ENCODE measurements at regions not wholly inside any gene's neighbourhood (a gene's known extent, or its start where the extent isn't known, plus 50 kb on each side); places are given as distances from the start of the nearest gene placed in this dataset.

DNA sequence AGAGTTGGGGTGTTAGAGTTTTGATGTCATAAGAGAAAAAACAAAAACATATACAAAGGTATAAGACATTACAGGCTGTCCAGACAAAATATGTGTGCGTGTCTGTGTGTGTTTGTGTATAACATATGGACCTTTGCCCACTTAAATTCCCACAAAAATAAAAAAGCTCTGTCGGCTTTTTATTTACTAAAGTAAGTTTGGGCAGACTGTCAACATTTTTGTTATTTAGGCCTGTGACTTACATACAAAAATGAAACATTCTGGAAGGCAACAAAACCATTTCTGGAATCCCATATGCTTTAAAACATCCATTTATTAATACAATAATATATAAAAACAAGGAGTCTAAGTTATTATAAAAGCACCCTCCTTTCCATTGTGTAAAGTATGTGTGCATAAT lies 960.1 kb upstream of the FAT3 start:
- no peak overlapping the region for H3K27ac ChIP-seq (replicated peaks in 1 of 4)
- H3K36me3 ChIP-seq = no peaks in the 10 kb centered on the region
- DNase-seq (ENCODE audit: extremely low spot score) = no peak
- 84% methylated on average over 2 of the region's 2 CpGs for WGBS
- H3K27me3 ChIP-seq = no peaks in the 10 kb centered on the region
- H3K9me3 ChIP-seq = no peaks in the 10 kb centered on the region
- intact Hi-C loops (cut with DNase I) = no loop called here
- H3K4me3 ChIP-seq = no peak overlapping the region
- TF ChIP-seq POLR2AphosphoS5 (IDR thresholded peaks at IDR 0.05) = no peak
- H3K4me1 ChIP-seq = no peaks in the 10 kb centered on the region

DNA sequence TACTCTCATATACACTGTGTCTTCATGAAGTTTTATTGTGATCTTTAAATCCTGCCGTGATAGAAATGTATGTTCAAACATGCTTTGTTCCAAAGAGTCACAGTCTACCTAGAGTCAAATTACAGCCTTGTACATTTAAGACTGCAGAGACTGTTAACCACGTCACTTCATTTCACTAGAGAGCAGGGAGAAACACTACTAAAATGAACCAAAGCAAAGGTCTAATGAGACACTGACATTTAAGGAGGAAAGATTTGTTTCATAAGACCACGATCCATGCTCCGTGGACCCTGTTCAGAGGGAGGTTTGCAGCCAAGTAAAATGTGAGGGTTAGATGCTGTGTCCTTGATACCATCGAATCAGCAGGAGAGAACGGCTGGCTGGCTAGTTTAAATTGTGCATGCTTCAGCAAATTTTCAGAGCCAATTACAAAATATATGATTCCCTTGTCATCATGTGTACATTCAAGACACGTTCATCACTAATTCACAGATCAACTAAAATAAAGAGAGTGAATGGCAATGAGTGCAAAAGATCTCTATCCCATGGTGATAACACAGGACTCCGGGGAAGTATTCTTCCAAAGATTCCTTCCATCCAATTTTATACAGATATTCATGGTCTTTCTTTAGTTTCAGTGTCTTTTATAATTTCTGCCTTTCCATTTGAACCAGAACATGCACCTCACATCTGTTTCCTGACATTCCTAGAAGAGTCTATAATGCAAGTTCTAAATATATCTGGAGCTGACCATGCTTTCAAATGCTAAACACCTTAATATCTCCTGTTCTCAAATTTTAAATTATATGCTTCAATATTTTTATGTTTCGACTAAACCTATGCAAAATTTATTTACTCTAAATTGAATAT lies 960.9 kb upstream of the FAT3 start:
- TF ChIP-seq, protein P1, sequence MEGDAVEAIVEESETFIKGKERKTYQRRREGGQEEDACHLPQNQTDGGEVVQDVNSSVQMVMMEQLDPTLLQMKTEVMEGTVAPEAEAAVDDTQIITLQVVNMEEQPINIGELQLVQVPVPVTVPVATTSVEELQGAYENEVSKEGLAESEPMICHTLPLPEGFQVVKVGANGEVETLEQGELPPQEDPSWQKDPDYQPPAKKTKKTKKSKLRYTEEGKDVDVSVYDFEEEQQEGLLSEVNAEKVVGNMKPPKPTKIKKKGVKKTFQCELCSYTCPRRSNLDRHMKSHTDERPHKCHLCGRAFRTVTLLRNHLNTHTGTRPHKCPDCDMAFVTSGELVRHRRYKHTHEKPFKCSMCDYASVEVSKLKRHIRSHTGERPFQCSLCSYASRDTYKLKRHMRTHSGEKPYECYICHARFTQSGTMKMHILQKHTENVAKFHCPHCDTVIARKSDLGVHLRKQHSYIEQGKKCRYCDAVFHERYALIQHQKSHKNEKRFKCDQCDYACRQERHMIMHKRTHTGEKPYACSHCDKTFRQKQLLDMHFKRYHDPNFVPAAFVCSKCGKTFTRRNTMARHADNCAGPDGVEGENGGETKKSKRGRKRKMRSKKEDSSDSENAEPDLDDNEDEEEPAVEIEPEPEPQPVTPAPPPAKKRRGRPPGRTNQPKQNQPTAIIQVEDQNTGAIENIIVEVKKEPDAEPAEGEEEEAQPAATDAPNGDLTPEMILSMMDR (IDR thresholded peaks at IDR 0.05) = no peak
- no peak for TF ChIP-seq POLR2AphosphoS5 (IDR thresholded peaks at IDR 0.05)
- TF ChIP-seq POLR2A (IDR thresholded peaks at IDR 0.05; ENCODE audit: low read depth) = no peak
- no peak for TF ChIP-seq EP300 (IDR thresholded peaks at IDR 0.05)
- no peak for DNase-seq (ENCODE audit: extremely low spot score)
- WGBS = 76% methylated on average over 9 of the region's 9 CpGs

DNA sequence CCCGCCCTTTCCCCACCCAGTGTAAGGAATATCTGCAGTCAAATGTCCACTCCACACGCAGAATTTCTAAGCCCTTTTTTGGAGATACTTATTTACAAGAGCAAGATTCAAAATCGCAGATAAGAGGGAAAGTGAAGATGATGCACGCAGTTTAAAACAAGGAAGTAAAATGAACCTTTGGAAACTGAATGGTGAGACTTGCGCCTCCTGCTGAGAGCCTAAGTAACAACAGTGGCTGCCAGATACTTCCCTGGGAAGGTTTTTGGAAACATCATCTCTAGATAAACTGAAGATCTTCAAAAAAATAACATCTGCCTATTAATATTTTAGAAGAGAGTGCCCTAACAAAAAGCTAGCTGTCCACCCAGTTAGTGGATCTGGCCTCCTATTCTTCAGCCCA lies 963.1 kb upstream of the FAT3 start:
- no peak overlapping the region for H3K27ac ChIP-seq (replicated peaks in 1 of 4)
- intact Hi-C loops (cut with DNase I) = no loop called here
- H3K4me3 ChIP-seq = no peak overlapping the region
- H3K9me3 ChIP-seq = no peaks in the 10 kb centered on the region
- H3K36me3 ChIP-seq = no peaks in the 10 kb centered on the region
- no peaks in the 10 kb centered on the region for H3K4me1 ChIP-seq
- TF ChIP-seq POLR2A (IDR thresholded peaks at IDR 0.05; ENCODE audit: low read depth) (no peak), EP300 (IDR thresholded peaks at IDR 0.05) (no peak), POLR2AphosphoS5 (IDR thresholded peaks at IDR 0.05) (no peak)
- TF ChIP-seq, protein P1 (IDR thresholded peaks at IDR 0.05) = no peak
- no peaks in the 10 kb centered on the region for H3K27me3 ChIP-seq
- DNase-seq (ENCODE audit: extremely low spot score) = no peak
- WGBS = 79% methylated on average over 5 of the region's 5 CpGs

More for the DNA sequence above, 960.9 kb upstream of the FAT3 start:
- Histone ChIP-seq H3K27ac (replicated peaks in 1 of 4) (no peak overlapping the region), H3K9me3 (no peaks in the 10 kb centered on the region), H3K4me3 (no peak overlapping the region), H3K27me3 (no peaks in the 10 kb centered on the region), H3K4me1 (no peaks in the 10 kb centered on the region), H3K36me3 (no peaks in the 10 kb centered on the region)
- intact Hi-C loops (cut with DNase I) = no loop called here

- H3K9me3 ChIP-seq = no peaks in the 10 kb centered on the region
- H3K36me3 ChIP-seq = no peaks in the 10 kb centered on the region
- H3K4me1 ChIP-seq = no peaks in the 10 kb centered on the region
- no peak for TF ChIP-seq POLR2AphosphoS5 (IDR thresholded peaks at IDR 0.05)
- TF ChIP-seq, protein P1 (IDR thresholded peaks at IDR 0.05) = no peak
- TF ChIP-seq EP300 (IDR thresholded peaks at IDR 0.05) = no peak
- TF ChIP-seq POLR2A (IDR thresholded peaks at IDR 0.05; ENCODE audit: low read depth) = no peak
- no peak overlapping the region for H3K4me3 ChIP-seq
- no peaks in the 10 kb centered on the region for H3K27me3 ChIP-seq
- DNase-seq (ENCODE audit: extremely low spot score) = no peak
- H3K27ac ChIP-seq (replicated peaks in 1 of 4) = no peak overlapping the region
- intact Hi-C loops (cut with DNase I) = no loop called here
- 76% methylated on average over 1 of the region's 1 CpG for WGBS
These were observed 965.7 kb upstream of the FAT3 start for GRCh38 chr11:91258876-91259275.

- no peak for DNase-seq (ENCODE audit: extremely low spot score)
- Histone ChIP-seq H3K27me3 (no peaks in the 10 kb centered on the region), H3K36me3 (no peaks in the 10 kb centered on the region), H3K27ac (replicated peaks in 1 of 4) (no peak overlapping the region), H3K4me3 (no peak overlapping the region), H3K9me3 (no peaks in the 10 kb centered on the region), H3K4me1 (no peaks in the 10 kb centered on the region)
- TF ChIP-seq POLR2A (IDR thresholded peaks at IDR 0.05; ENCODE audit: low read depth) (no peak), POLR2AphosphoS5 (IDR thresholded peaks at IDR 0.05) (no peak), EP300 (IDR thresholded peaks at IDR 0.05) (no peak)
- TF ChIP-seq, protein P1 (IDR thresholded peaks at IDR 0.05) = no peak
- intact Hi-C loops (cut with DNase I) = no loop called here
- 48% methylated on average over 1 of the region's 1 CpG for WGBS
These were observed 967.0 kb upstream of the FAT3 start for GRCh38 chr11:91257667-91258066.
